ENCODE measurements at regions not wholly inside any gene's neighbourhood (a gene's known extent, or its start where the extent isn't known, plus 50 kb on each side); places are given as distances from the start of the nearest gene placed in this dataset.

- Histone ChIP-seq H3K36me3 (ENCODE audit: control insufficient read depth, insufficient read depth, low read length) (no peaks in the 10 kb centered on the region), H3K4me3 (ENCODE audit: low read depth, low read length) (no peak overlapping the region), H3K27me3 (ENCODE audit: control insufficient read depth, insufficient read depth, low read length) (no peaks in the 10 kb centered on the region)
- FAIRE-seq (no peak), DNase-seq (ENCODE audit: low read depth) (peak; percentile 93)
- TF ChIP-seq CTCF (IDR thresholded peaks at IDR 0.05; ENCODE audit: insufficient read depth, low read length, severe bottlenecking) = no peak
Observed at GRCh38 chr6:4567141-4567540, 209.1 kb upstream of the CDYL start.

GRCh38 chr6:4565301-4566250 lies 210.6 kb upstream of the CDYL start:
- Histone ChIP-seq H3K36me3 (ENCODE audit: control insufficient read depth, insufficient read depth, low read length) (no peaks in the 10 kb centered on the region), H3K27me3 (ENCODE audit: control insufficient read depth, insufficient read depth, low read length) (no peaks in the 10 kb centered on the region), H3K4me3 (ENCODE audit: low read depth, low read length) (no peak overlapping the region)
- TF ChIP-seq CTCF (IDR thresholded peaks at IDR 0.05; ENCODE audit: insufficient read depth, low read length, severe bottlenecking) = no peak
- peak; percentile 28 for FAIRE-seq
- DNase-seq (ENCODE audit: low read depth) = no peak

- TF ChIP-seq CTCF (IDR thresholded peaks at IDR 0.05; ENCODE audit: insufficient read depth, low read length, severe bottlenecking) = no peak
- no peak for FAIRE-seq
- Histone ChIP-seq H3K4me3 (ENCODE audit: low read depth, low read length) (no peak overlapping the region), H3K27me3 (ENCODE audit: control insufficient read depth, insufficient read depth, low read length) (no peaks in the 10 kb centered on the region), H3K36me3 (ENCODE audit: control insufficient read depth, insufficient read depth, low read length) (no peaks in the 10 kb centered on the region)
- DNase-seq (ENCODE audit: low read depth) = no peak
Observed at GRCh38 chr6:4564801-4565271, 211.4 kb upstream of the CDYL start.

- no peak overlapping the region for H3K4me3 ChIP-seq (ENCODE audit: low read depth, low read length)
- DNase-seq (ENCODE audit: low read depth) = no peak
- TF ChIP-seq CTCF (IDR thresholded peaks at IDR 0.05; ENCODE audit: insufficient read depth, low read length, severe bottlenecking) = no peak
- no peaks in the 10 kb centered on the region for H3K27me3 ChIP-seq (ENCODE audit: control insufficient read depth, insufficient read depth, low read length)
- no peaks in the 10 kb centered on the region for H3K36me3 ChIP-seq (ENCODE audit: control insufficient read depth, insufficient read depth, low read length)
- FAIRE-seq = no peak
Observed at GRCh38 chr6:4563877-4564276, 212.3 kb upstream of the CDYL start.

GRCh38 chr6:4563156-4563555 lies 213.0 kb upstream of the CDYL start:
- DNase-seq (ENCODE audit: low read depth) (no peak), FAIRE-seq (no peak)
- TF ChIP-seq CTCF (IDR thresholded peaks at IDR 0.05; ENCODE audit: insufficient read depth, low read length, severe bottlenecking) = no peak
- Histone ChIP-seq H3K4me3 (ENCODE audit: low read depth, low read length) (no peak overlapping the region), H3K27me3 (ENCODE audit: control insufficient read depth, insufficient read depth, low read length) (no peaks in the 10 kb centered on the region), H3K36me3 (ENCODE audit: control insufficient read depth, insufficient read depth, low read length) (no peaks in the 10 kb centered on the region)

Data from bronchial epithelial cell (primary cell).